Anterior cingulate cortex (tissue), 58 donors: ENCODE measurements at regions not wholly inside any gene's neighbourhood (a gene's known extent, or its start where the extent isn't known, plus 50 kb on each side); places are given as distances from the start of the nearest gene placed in this dataset.

Experiments
- DNase-seq, 58 donors: peaks; one replicate each; lab custom pipeline; 2025; lab: John Stamatoyannopoulos, UW

- DNase-seq, result no peak
These were observed 118.7 kb upstream of the WNT4 start for GRCh38 chr1:22261580-22261979.

GRCh38 chr1:22262583-22262982, 119.7 kb upstream of the WNT4 start:
- DNase-seq, result no peak

DNA sequence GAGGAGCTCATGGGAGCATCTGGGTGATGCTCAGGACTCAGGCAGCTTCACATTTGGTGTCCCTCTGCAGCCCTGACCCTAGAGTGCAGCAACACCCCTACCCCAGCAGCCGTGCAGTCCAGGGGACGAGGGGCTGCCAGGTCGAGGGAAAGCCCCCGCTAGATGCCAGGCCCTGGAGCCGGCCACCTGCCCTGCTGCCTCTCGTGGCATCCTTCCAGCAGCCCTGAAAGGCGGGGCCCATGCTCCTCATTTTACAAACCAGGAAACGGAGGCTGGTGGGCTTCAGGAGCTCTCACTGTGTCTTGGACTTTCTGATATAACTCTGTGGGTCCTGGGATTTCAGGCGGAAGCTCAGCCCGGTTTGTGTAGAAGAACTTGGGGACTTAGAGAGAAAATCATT, 120.5 kb upstream of the WNT4 start:
- no peak for DNase-seq

DNA sequence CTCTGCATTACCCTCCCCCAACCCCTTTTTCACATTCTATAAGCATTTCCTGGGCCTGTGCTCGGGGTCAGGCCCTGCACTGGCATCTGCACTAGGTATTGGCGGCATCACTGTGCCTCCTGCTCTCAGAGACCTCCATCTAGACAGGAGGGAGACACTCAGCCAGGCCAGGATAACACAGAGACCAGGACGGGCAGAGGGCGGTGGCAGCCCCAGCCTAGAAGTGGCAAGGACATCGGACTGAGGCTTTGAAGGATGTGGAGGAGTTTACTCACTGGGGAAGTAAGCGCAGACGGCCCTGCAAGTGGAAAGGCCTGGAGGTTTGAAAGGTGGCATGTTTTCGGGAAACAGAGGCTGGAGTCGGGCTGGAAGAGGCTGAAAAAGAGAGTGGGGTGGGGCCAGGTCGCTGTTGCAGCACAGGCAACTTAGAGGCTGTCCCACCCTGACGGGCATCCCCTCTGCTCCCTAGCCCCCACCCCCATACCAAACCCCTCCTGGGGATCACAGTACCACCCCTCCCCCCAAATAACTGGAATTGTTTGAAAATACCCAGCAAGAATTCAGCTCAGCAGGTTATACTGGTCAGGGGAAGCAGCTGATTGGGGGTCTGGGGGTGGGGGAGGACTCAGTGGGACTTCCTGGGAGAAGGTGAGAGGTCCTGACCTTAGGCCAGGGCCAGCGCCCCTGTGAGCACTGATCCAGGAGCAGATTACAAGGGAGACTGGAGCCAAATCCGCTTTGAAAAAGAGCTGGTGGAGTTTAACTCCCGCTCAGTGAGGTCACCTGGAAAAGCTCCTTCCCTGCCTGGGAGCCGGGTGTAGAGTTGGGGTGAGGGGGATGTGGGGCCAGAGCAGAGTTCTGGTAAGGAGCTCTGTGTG, 121.8 kb upstream of the WNT4 start:
- DNase-seq, result no peak

GRCh38 chr1:22266141-22266540, 123.2 kb upstream of the WNT4 start:
- no peak for DNase-seq

- no peak for DNase-seq
These were observed 124.7 kb upstream of the WNT4 start for GRCh38 chr1:22267413-22268175.

GRCh38 chr1:22268327-22268726, 125.4 kb upstream of the WNT4 start:
- no peak for DNase-seq

GRCh38 chr1:22271847-22272801, 129.2 kb upstream of the WNT4 start:
- no peak for DNase-seq

DNA sequence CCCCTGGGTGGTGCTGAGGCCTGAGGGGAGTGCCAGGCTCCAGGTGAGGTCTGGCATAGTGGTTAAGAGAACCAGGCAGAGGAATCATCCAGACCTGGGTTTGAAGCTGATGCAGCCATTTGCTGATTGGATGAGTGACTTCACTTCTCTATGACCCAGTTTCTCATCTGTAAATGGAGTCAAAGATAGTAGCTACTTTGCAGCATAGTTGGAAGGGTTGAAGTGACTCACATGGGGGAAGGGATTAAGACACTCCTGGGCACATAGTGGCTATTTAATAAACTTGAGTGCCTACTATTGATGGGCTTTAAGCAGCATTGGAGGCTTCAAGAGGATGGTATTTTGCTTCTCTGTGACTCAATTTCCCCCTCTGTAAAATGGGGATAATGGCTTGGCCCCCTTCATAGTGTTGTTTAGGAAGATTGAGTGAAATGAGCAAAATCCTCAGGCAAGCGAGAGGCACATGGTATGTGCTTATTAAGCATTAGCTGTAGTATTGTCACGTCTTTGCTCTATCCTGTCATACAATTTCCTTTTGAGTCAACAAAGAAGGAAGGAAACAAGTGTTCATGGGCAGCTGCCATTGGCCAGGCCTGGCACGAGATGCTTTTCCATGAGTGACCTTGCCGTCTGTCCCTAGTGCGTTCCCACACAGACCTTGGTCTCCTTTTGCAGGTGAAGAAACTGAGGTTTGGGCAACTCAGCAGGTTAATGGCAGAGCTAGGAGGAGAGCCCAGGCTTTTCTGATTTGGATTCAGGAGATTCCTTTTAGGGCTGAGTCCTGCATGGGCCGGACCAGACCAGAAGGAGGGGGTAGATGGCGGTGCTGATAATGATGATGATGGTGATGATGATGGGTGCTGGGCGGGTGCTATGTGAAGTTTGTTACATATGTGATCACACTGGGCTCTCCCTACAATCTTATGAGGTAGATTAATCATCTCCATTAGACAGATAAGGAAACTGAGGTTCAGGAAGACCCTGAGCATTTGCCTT, 131.1 kb upstream of the WNT4 start:
- no peak for DNase-seq

GRCh38 chr1:22275167-22275566, 132.3 kb upstream of the WNT4 start:
- no peak for DNase-seq

GRCh38 chr1:22275626-22276395, 132.9 kb upstream of the WNT4 start:
- peak in 19 of 58 donors; percentile 1 to 29 (median 10) for DNase-seq

DNA sequence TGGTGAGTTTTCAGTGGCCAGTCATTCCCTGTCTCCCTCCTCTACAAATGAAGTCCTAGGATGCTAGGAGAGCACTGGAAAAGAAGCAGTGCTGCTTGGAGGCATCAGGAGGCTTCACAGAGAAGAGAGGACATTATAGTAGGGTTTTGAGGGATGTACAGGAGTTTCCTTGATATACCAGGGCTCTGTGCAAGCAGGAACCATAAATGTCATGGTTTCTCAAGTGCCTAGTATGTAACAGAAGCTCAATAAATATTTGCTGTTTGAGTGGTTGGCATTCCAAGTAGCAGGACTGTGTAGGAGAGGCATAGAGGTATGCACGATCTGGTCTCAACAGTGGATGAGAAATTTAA, 133.5 kb upstream of the WNT4 start:
- DNase-seq, result no peak

- DNase-seq, result no peak
These were observed 134.8 kb upstream of the WNT4 start for GRCh38 chr1:22277662-22278061.

DNA sequence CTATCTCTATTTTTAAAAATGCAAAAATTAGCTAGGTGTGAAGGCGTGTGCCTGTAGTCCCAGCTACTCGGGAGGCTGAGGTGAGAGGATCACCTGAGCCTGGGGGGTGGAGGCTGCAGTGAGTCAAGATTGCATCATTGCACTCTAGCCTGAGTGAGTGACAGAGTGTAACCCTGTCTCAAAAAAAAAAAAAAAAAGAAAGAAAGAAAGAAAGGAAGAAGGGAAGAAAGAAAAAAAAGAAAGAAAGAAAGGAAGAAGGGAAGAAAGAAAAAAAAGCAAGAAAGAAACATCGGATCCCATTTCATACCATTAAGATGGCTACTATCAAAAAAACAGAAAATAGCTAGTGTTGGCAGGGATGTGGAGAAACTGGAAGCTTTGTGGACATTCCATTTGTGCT, 136.8 kb upstream of the WNT4 start:
- DNase-seq, result no peak

DNA sequence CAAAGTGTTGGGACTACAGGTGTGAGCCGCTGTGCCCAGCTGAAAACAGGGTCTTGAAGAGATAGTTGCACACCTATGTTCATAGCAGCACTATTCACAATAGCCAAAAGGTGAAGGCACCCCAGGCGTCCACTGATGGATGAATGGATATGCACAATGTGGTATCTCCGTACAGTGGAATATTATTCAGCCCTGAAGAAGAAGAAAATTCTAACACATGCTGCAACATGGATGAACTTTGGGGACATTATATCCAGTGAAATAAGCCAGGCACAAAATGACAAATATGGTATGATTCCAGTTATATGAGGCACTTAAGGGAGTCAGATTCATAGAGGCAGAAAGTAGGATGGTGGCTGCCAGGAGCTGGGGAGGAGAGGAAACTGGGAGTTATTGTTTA, 137.6 kb upstream of the WNT4 start:
- DNase-seq, result no peak

- DNase-seq, result no peak
These were observed 138.8 kb upstream of the WNT4 start for GRCh38 chr1:22281521-22282363.

- no peak for DNase-seq
These were observed 139.6 kb upstream of the WNT4 start for GRCh38 chr1:22282364-22282995.
